GM10266 (cell line): ENCODE measurements at regions not wholly inside any gene's neighbourhood (a gene's known extent, or its start where the extent isn't known, plus 50 kb on each side); places are given as distances from the start of the nearest gene placed in this dataset.

ENCODE experiments used
- DNase-seq: peaks from one replicate; pipeline ENCODE4 v3.0.0; 2012; ENCODE audit errors: extremely low spot score
- TF ChIP-seq, protein P1 (sequence below): IDR thresholded peaks from 2 replicates; pipeline ENCODE4 v1.5.1; 2012; ENCODE audit warnings: mild to moderate bottlenecking, low read depth; ENCODE audit not compliant: control insufficient read depth, insufficient read depth; ENCODE audit errors: missing control alignments

GRCh38 chr2:144875290-144875969 is 355.5 kb upstream of the ZEB2 start:
- TF ChIP-seq, protein P1, sequence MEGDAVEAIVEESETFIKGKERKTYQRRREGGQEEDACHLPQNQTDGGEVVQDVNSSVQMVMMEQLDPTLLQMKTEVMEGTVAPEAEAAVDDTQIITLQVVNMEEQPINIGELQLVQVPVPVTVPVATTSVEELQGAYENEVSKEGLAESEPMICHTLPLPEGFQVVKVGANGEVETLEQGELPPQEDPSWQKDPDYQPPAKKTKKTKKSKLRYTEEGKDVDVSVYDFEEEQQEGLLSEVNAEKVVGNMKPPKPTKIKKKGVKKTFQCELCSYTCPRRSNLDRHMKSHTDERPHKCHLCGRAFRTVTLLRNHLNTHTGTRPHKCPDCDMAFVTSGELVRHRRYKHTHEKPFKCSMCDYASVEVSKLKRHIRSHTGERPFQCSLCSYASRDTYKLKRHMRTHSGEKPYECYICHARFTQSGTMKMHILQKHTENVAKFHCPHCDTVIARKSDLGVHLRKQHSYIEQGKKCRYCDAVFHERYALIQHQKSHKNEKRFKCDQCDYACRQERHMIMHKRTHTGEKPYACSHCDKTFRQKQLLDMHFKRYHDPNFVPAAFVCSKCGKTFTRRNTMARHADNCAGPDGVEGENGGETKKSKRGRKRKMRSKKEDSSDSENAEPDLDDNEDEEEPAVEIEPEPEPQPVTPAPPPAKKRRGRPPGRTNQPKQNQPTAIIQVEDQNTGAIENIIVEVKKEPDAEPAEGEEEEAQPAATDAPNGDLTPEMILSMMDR, result no peak
- no peak for DNase-seq

DNA sequence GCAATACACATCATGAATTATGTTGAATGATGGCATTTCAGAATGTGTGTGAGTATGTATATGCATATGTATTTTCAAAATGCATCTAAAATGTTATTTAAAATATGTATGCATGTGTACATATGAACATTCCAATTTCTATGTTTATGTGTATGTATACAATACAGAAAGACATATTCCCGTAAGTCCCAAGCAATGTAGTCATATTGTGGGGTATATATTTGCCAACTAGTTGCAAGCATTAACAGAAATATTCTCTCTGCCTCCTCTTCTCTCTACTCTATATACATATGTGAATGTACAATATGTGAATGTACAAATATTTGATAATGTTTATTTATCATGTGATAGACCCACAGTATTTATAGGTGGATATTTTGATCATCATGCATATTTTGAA is 345.8 kb upstream of the ZEB2 start:
- no peak for DNase-seq
- TF ChIP-seq, protein P1, result no peak

DNA sequence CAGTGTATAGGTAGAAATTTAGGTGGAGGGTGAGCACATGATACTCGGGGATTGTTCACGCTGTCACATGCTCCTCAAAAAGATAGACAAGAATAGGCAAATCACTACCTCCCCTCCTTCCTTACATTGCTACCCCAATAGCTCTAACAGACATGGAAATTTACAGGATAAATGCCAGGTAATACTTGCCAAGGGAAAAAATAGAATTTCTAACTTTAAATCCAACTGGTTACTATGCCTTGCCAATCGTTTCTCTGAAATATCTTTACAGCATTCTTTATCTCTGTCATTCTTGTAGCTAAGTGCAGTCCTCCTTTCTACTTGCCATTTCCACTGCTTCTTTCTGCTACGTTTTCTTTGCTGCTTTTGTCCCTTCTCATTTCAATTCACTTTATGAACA is 339.8 kb upstream of the ZEB2 start:
- no peak for DNase-seq
- TF ChIP-seq, protein P1, result no peak

DNA sequence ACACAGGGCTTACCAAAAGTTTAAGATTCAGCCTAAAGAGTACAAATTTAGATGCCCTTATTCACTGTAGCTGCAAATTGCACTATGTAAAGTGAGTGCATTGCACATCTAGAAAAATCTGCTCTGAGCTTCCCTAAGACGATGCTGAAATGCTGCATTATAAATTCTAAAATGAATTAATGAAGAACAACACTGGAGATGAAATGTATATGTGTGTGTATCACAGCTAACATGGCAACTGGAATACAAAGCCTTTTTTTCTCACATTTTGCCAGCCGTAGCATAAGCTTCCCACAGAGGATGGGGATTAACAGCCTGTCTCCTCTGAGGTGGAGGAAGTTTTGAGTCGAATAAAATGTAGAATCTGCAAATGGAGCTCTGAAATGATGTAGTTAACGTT is 338.3 kb upstream of the ZEB2 start:
- DNase-seq, result no peak
- TF ChIP-seq, protein P1, result no peak

GRCh38 chr2:144854596-144854995 is 334.7 kb upstream of the ZEB2 start:
- DNase-seq, result no peak
- TF ChIP-seq, protein P1, result no peak

GRCh38 chr2:144849612-144850011 is 329.7 kb upstream of the ZEB2 start:
- TF ChIP-seq, protein P1, result no peak

GRCh38 chr2:144848423-144848822 is 328.5 kb upstream of the ZEB2 start:
- TF ChIP-seq, protein P1, result no peak
- no peak for DNase-seq

More at GRCh38 chr2:144849612-144850011, 329.7 kb upstream of the ZEB2 start:
- DNase-seq, result no peak
